A673 (cell line): ENCODE measurements at regions not wholly inside any gene's neighbourhood (a gene's known extent, or its start where the extent isn't known, plus 50 kb on each side); places are given as distances from the start of the nearest gene placed in this dataset.
A peak's percentile ranks its signal among the peaks of the same experiment; 100 is the strongest.

Source experiments
- BruUV-seq: library from RNA; stranded (reverse); fragments of 400-500 nt; replicated peaks from 2 replicates; lab custom pipeline; 2021; lab: Mats Ljungman, UMichigan
- CTCF ChIA-PET: fragments of 300-600 bp; sonication (Branson Sonifier 250); formaldehyde crosslinking; loops from one replicate; lab custom pipeline; 2022; ENCODE audit warnings: antibody characterized with exemption; lab: Charles Lee
- POLR2A ChIA-PET: fragments of 300-600 bp; sonication (Branson Sonifier 250); formaldehyde crosslinking; loops from one replicate; lab custom pipeline; 2022; ENCODE audit warnings: antibody characterized with exemption; ENCODE audit not compliant: low non-redundant PET; lab: Charles Lee
- DNase-seq: peaks from one replicate; pipeline ENCODE4 v3.0.0-alpha.2; 2015; ENCODE audit warnings: low spot score
- H3K27ac ChIP-seq: fragments of 200-600 bp; sonication (generic); 2 replicates; pipeline ENCODE4 v1.5.1; 2016; ENCODE audit warnings: mixed run types, low read depth, mild to moderate bottlenecking, mixed read lengths, antibody characterized with exemption, low read length; ENCODE audit not compliant: poor library complexity, severe bottlenecking
- H3K27me3 ChIP-seq: fragments of 200-600 bp; sonication (generic); replicated peaks from 2 replicates; pipeline ENCODE4 v1.6.1; 2017; ENCODE audit warnings: mixed run types, low read depth, mild to moderate bottlenecking, mixed read lengths, antibody characterized with exemption, low read length; ENCODE audit not compliant: insufficient read depth, poor library complexity
- H3K36me3 ChIP-seq: fragments of 200-600 bp; sonication (generic); 2 replicates; pipeline ENCODE4 v1.6.1; 2016; ENCODE audit warnings: mixed run types, mild to moderate bottlenecking, mixed read lengths, antibody characterized with exemption, low read length; ENCODE audit not compliant: insufficient read depth, poor library complexity, severe bottlenecking
- H3K4me1 ChIP-seq: fragments of 200-600 bp; sonication (generic); 2 replicates; pipeline ENCODE4 v1.6.1; 2017; ENCODE audit warnings: mixed run types, mild to moderate bottlenecking, mixed read lengths, antibody characterized with exemption, low read length; ENCODE audit not compliant: insufficient read depth, poor library complexity, severe bottlenecking
- H3K4me3 ChIP-seq: fragments of 200-600 bp; sonication (generic); 2 replicates; pipeline ENCODE4 v1.5.1; 2016; ENCODE audit warnings: low read depth, mixed run types, mild to moderate bottlenecking, mixed read lengths, low read length; ENCODE audit not compliant: poor library complexity, severe bottlenecking
- H3K9me3 ChIP-seq: fragments of 200-600 bp; sonication (generic); 2 replicates; pipeline ENCODE4 v1.6.1; 2016; ENCODE audit warnings: mixed run types, low read depth, mild to moderate bottlenecking, mixed read lengths, antibody characterized with exemption, low read length; ENCODE audit not compliant: poor library complexity, severe bottlenecking
- CTCF ChIP-seq: fragments of 300-800, 200-600 bp; sonication (generic); conservative IDR thresholded peaks from 2 replicates; pipeline ENCODE4 v1.5.1; 2017; ENCODE audit warnings: low read depth, mild to moderate bottlenecking, antibody characterized with exemption, low read length, moderate library complexity, mixed read lengths
- EZH2 ChIP-seq: fragments of 200-600 bp; sonication (generic); IDR thresholded peaks from 2 replicates; pipeline ENCODE4 v1.6.1; 2017; ENCODE audit warnings: borderline replicate concordance, low read depth, mild to moderate bottlenecking, mixed read lengths, antibody characterized with exemption, low read length; ENCODE audit not compliant: poor library complexity, severe bottlenecking
- intact Hi-C: fragments of 100-400 bp; cut with micrococcal nuclease; formaldehyde crosslinking; loops from one replicate; pipeline ENCODE4 v1.10.0; 2022; ENCODE audit not compliant: unreplicated experiment

- no peak overlapping the region for H3K4me3 ChIP-seq
- H3K9me3 ChIP-seq: no peaks in the 10 kb centered on the region
- DNase-seq: no peak
- intact Hi-C loops: no loop called here
- ChIA-PET POLR2A (no interaction called here), CTCF (no interaction called here)
- H3K36me3 ChIP-seq: no peaks in the 10 kb centered on the region
- BruUV-seq: no TSS peak
- no peak for TF ChIP-seq EZH2
- no peak for TF ChIP-seq CTCF
- no peaks in the 10 kb centered on the region for H3K4me1 ChIP-seq
- H3K27me3 ChIP-seq: no peaks in the 10 kb centered on the region
- H3K27ac ChIP-seq: no peak overlapping the region
Observed at GRCh38 chr12:125968413-125968812, 903.2 kb downstream of the AACS start.

GRCh38 chr12:125971981-125972380, 906.7 kb downstream of the AACS start:
- ChIA-PET CTCF (interaction anchor here (0.5 kb wide), 1 partner anchor 15 kb away, joined by 3 read pairs; no protein-coding TSS in a partner anchor), POLR2A (no interaction called here)
- Histone ChIP-seq H3K9me3 (no peaks in the 10 kb centered on the region), H3K36me3 (no peaks in the 10 kb centered on the region), H3K27ac (no peak overlapping the region), H3K27me3 (no peaks in the 10 kb centered on the region), H3K4me1 (no peaks in the 10 kb centered on the region), H3K4me3 (no peak overlapping the region)
- peak; percentile 4 for DNase-seq
- BruUV-seq: no TSS peak
- TF ChIP-seq CTCF (no peak), EZH2 (no peak)
- intact Hi-C loops: no loop called here

- Histone ChIP-seq H3K4me1 (no peaks in the 10 kb centered on the region), H3K36me3 (no peaks in the 10 kb centered on the region), H3K4me3 (no peak overlapping the region), H3K9me3 (no peaks in the 10 kb centered on the region), H3K27me3 (no peaks in the 10 kb centered on the region), H3K27ac (no peak overlapping the region)
- no TSS peak for BruUV-seq
- POLR2A ChIA-PET: no interaction called here
- CTCF ChIA-PET: no interaction called here
- no peak for TF ChIP-seq CTCF
- TF ChIP-seq EZH2: no peak
- intact Hi-C loops: no loop called here
- DNase-seq: no peak
Observed at GRCh38 chr12:125978286-125978685, 913.1 kb downstream of the AACS start.
